Inflammatory macrophage treated with lipopolysaccharide for 1 hour (primary cell): ENCODE measurements at regions not wholly inside any gene's neighbourhood (a gene's known extent, or its start where the extent isn't known, plus 50 kb on each side); places are given as distances from the start of the nearest gene placed in this dataset.

Source experiments
- DNase-seq, 2 donors: peaks; one replicate each; pipeline ENCODE4 v3.0.0-alpha.2; 2020 to 2022

GRCh38 chr12:90064852-90065801 lies 356.5 kb upstream of the ATP2B1 start:
- DNase-seq: no peak

- peak in 1 of 2 donors; percentile 3 for DNase-seq
These were observed 354.2 kb upstream of the ATP2B1 start for GRCh38 chr12:90062799-90063198.

GRCh38 chr12:90061809-90062208 lies 353.2 kb upstream of the ATP2B1 start:
- no peak for DNase-seq

GRCh38 chr12:90060031-90060430 lies 351.4 kb upstream of the ATP2B1 start:
- no peak for DNase-seq

- peak; percentile 39 to 40 for DNase-seq
These were observed 350.1 kb upstream of the ATP2B1 start for GRCh38 chr12:90058704-90059103.

- no peak for DNase-seq
These were observed 346.4 kb upstream of the ATP2B1 start for GRCh38 chr12:90055071-90055470.

GRCh38 chr12:90048918-90049317 lies 340.3 kb upstream of the ATP2B1 start:
- DNase-seq: no peak

GRCh38 chr12:90045559-90045958 lies 336.9 kb upstream of the ATP2B1 start:
- no peak for DNase-seq

GRCh38 chr12:90044069-90044468 lies 335.4 kb upstream of the ATP2B1 start:
- DNase-seq: no peak

- DNase-seq: no peak
These were observed 334.4 kb upstream of the ATP2B1 start for GRCh38 chr12:90042920-90043641.

- DNase-seq: no peak
These were observed 329.7 kb upstream of the ATP2B1 start for GRCh38 chr12:90038289-90038688.

- no peak for DNase-seq
These were observed 329.1 kb upstream of the ATP2B1 start for GRCh38 chr12:90037740-90038139.

- peak in 1 of 2 donors; percentile 27 for DNase-seq
These were observed 328.0 kb upstream of the ATP2B1 start for GRCh38 chr12:90036637-90037036.

GRCh38 chr12:90030726-90031125 lies 322.1 kb upstream of the ATP2B1 start:
- no peak for DNase-seq

- no peak for DNase-seq
These were observed 320.7 kb upstream of the ATP2B1 start for GRCh38 chr12:90029317-90029716.

- no peak for DNase-seq
These were observed 320.0 kb upstream of the ATP2B1 start for GRCh38 chr12:90028635-90029051.

GRCh38 chr12:90027889-90028634 lies 319.4 kb upstream of the ATP2B1 start:
- DNase-seq: no peak

- no peak for DNase-seq
These were observed 318.4 kb upstream of the ATP2B1 start for GRCh38 chr12:90027041-90027440.

- DNase-seq: no peak
These were observed 317.9 kb upstream of the ATP2B1 start for GRCh38 chr12:90026516-90026915.

GRCh38 chr12:90024262-90024661 lies 315.6 kb upstream of the ATP2B1 start:
- no peak for DNase-seq

GRCh38 chr12:90023207-90023900 lies 314.7 kb upstream of the ATP2B1 start:
- DNase-seq: no peak

- no peak for DNase-seq
These were observed 313.3 kb upstream of the ATP2B1 start for GRCh38 chr12:90021795-90022440.
